ENCODE measurements at regions not wholly inside any gene's neighbourhood (a gene's known extent, or its start where the extent isn't known, plus 50 kb on each side); places are given as distances from the start of the nearest gene placed in this dataset.

DNA sequence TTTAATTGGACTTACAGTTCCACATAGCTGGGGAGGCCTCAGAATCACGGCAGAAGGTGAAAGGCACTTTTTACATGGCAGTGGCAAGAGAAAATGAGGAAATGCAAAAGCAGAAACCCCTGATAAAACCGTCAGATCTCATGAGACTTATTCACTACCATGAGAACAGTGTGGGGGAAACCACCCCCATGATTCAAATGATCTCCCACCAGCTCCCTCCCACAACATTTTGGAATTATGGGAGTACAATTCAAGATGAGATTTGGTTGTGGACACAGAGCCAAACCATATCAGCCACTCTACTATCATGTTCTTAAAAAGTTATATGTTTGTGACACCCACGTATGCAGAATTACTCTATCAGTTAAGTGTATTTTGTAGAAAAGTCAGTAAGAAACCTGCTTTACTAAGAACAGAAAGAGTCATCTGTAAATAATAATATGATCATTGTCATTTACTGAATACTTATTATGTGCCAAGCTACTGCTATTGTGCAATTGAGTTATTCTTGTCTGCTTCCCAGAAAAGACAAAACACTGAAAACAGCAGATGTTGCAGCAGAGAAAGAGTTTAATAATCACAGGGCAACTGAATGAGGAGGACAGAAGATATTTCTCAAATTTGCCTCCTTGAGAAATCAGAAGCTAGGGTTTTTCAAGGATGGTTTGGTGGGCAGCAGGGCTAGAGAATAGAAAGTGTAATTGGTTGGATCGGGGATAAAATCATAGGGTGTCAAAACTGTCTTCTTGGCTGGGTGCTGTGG is 207.7 kb upstream of the FGGY start:
- DNase-seq (ENCODE audit: low spot score): no peak

DNA sequence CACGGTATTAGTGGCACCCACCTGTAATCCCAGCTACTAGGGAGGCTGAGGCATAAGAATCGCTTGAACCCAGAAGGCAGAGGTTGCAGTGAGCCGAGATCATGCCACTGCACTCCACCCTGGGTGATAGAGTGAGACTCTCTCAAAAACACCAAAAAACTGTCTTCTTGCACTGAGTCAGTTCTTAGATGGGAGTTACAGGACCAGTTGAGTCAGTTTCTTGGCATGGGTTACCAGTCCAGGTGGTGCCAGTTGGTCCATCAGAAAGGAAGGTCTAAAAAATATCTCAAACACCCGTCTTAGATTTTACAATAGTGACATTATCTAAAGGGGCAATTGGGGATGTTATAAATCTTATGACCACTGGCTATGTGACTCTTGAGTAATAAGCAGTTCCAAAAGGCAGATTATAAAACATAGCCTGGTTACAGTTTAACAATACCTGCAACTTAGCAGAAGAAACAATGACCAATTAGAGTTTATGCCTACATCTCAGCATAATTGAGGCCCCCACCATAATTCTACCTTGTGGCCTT is 206.9 kb upstream of the FGGY start:
- DNase-seq (ENCODE audit: low spot score): no peak

DNA sequence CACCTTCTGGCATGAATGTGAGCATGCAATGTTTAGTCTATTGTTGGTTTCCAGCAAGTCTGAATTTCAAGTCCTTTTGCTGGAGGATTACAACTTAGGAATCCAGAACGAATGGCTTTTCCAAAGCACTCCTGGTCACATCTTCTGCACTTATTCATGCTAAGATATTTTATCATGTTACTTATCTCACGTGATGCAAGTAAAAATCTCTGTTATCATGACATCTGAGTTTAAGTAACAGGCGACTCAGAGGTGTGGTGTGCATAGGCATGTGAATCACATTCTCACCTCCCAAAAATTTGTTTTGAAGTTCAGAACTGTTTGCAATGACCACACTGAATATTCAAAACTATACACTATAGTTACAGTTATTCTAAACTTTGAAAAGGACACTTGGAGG is 204.8 kb upstream of the FGGY start:
- DNase-seq (ENCODE audit: low spot score): no peak

DNA sequence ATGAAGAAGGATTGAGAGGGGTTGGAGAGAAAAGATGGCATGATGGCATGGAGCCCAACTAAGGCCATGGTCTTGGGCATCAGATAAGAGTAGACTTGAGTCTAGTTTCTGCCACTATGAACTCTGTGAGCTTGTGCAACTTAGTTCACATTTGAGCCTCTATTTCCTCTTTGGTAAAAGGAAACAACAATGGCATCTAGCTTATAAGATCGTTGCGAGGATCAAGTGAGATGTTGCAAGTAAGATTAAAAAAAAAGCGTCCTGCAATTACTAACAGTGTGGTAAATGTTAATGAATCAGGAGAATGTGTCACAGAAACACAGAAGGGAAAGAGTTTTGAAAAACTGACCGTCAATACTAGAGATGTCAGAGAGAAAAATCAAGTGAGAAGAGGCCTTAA is 202.9 kb upstream of the FGGY start:
- DNase-seq (ENCODE audit: low spot score): no peak

DNA sequence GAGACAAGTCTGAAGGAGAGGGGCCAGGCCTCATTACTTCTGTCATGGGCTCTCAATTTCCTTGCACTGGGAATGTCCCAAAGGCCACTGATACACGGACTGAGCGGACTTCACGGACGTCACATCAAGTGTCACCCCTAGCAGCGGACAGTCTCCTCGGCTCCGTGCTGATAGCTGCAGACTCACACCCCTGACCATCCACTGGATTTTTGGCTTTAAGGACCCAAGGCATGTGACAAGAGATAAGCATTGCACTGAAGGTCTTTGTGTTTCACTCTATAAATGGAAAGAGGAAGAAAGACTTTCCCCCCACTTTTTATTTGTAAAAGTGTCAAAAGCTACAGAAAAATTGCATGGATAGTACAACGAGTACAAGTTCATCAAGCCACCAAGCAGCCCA is 200.4 kb upstream of the FGGY start:
- DNase-seq (ENCODE audit: low spot score): no peak

DNA sequence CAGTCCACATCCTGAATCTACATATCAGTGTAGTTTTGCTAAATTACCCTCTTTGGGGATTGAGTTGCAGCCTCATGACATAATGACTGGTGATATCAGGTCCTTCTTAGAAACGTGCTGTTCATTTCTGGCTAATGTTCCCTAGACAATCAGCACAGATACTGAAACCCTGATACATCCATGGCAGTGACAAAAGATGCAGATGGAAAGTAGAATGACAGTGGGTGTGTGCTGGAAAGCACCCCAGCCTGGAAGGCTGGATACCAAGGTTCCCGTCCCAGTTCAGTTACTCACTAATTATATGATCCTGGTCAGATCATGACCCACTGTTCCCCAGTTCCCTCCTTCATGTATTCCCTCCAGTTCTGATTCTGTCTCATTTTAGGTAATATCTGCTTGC is 198.2 kb upstream of the FGGY start:
- DNase-seq (ENCODE audit: low spot score): no peak

DNA sequence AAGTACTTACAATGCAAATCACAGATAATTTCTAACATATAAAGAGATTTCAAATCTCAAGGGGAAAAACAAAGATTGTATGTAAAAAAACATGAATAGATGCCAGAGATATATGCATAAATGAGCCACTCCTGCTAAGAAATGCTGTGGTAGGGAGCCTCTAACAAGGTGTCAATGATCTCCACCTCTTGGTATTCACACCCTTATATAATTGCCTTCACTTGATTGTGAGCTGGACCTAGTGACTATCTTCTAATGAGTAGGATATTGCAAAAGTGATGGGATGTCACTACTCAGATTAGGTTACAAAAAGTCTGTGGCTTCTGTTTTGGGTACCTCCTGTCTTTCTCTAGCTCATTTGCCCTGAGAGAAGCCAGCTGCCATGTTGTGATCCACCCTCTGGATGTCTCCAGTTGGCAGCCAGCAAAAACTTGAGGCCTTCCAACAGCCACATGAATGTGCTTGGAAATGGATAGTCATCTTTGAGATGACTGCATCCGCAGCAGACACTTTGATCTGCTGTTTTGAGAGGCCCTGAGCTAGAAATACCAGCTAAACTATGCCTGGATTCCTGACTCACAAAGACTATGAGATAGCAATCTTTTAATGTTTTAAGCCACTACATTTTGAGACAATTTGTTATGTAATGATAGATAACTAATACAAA is 196.1 kb upstream of the FGGY start:
- no peak for DNase-seq (ENCODE audit: low spot score)

DNA sequence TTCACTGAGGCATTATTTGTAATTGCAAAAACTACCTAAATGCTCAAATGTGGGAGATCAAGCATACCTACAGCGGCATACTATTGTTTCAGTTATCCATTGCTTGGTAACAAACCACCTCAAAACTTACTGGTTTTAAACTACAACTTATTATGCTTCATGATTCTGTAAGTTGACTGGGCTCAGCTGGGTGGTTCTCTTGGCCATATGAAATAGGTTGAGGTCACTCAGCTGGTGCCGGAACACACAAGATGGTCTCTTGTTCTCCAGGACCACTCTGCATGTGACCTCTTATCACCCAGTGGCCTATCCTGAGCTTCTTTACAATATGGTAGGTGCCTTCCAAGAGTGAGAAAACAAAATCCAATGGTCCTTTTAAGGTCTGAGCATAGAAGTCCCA is 195.4 kb upstream of the FGGY start:
- no peak for DNase-seq (ENCODE audit: low spot score)

DNA sequence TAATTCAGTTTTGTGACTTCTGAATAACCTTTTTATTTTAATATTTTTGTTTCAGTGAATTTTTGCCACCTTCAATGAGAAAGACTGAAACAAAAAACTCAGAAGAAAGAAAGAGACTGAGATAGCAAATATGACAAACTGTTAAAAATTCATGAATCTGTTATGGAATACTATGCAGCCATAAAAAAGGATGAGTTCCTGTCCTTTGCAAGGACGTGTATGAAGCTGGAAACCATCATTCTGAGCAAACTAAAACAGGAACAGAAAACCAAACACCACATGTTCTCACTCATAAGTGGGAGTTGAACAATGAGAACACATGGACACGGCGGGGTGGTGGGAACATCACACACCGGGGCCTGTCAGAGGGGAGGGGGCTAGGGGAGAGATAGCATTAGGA is 193.4 kb upstream of the FGGY start:
- DNase-seq (ENCODE audit: low spot score): no peak

DNA sequence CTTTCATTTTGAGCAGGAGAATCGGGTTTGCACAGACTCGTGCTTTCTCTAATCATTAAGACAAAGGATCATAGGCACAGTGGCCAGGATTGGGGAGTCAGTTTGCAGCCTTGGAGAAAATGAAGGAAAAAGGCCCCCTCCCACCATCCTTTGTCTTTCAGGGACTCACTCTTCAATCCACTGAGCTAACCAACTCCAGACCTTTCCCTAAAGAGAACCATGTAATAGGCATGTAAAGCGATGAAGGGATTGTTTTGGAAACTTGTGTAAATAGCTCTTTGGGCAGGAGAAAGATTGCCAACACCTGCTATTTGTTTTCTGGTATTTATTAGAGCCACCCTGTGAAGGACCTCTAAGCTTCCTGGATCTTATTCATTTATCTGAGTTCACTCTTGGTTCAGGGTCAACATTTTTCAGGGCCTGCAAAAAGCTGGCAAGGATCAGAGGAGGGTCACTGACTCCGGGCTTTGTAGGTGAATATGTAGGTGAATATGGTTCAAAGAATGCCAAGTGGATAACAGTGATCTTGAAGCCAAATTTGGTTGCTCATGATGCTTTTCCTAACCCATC is 192.6 kb upstream of the FGGY start:
- no peak for DNase-seq (ENCODE audit: low spot score)

DNA sequence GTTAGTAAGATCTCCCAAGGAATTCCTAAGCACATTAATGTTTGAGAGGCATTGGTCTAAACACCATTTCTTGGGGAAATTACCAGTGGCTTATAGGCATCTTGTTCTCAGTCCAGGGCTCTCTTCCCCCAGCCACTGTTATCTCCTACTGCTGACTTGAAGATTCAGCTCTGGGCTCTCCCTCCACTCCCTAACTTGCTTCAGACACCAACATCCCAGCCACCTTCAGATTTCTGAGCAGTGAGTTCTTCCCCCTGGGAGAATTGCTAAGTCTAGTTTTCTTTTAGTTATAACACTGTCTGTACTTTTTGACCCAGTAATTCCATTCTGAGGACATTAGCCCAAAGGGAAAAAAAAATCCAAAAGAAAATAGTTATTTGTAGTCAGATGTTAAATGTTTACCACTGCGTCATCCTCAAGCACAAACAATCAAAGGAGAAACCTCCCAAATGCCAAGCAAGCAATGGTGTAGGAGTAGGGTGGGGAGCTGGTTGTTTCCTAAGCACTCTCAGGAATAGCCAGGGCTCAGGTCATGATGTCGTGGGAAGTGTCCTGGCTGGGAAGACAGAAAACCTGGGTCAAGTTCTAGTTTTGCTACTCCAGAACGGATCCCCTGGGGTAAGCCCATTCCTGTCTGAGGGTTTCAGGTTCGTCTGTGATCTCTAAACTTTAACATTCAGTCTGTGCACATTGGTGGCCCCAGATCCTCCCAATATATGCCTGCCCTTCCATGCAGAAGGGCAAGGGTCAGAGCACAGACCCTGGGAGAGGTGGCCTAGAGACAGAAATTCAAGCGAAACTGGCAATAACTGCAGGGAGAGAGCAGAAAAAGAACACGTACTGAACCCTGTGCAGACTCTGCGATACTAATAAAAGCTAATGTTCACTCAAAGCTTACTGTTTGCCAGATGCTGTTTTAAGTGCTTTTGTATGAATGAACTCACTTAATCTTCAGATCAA is 191.1 kb upstream of the FGGY start:
- no peak for DNase-seq (ENCODE audit: low spot score)

DNA sequence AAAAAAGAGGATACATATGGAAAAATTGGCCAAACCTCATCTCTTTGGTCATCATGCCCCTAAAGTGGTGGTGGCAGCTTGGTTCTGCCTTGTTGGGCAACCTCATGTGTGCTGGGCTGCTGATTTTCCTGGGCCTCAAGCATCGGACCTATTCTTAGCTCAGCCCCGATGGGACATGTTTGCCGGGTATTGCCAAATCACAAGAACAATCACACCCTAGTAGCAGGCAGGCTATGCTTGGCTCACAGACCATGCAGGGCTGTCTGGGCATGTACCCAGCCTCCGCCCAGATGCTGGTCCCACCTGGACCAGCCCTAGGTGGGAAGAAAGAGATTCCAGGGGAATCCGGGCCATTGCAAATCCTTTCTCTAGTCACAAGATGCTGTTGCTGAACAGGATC is 189.4 kb upstream of the FGGY start:
- no peak for DNase-seq (ENCODE audit: low spot score)

DNA sequence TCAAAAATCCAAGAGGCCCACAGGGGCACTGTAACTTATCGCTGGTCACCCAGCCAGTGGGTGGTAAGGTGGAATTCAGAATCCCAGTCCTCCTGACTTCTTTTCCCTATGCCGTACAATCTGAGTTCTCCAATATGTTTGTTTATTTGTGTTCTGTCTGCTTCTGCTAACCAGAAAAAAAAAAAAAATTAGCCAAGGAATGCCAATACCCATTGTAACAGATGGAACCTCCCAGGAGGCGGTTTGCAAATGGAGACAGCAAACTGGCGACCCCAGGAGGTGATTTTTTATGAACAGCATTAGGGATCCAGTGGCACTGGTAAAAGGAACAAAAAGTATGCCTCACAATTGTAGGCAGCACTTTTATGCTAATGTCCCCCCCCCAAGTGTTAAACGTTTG is 189.0 kb upstream of the FGGY start:
- no peak for DNase-seq (ENCODE audit: low spot score)

DNA sequence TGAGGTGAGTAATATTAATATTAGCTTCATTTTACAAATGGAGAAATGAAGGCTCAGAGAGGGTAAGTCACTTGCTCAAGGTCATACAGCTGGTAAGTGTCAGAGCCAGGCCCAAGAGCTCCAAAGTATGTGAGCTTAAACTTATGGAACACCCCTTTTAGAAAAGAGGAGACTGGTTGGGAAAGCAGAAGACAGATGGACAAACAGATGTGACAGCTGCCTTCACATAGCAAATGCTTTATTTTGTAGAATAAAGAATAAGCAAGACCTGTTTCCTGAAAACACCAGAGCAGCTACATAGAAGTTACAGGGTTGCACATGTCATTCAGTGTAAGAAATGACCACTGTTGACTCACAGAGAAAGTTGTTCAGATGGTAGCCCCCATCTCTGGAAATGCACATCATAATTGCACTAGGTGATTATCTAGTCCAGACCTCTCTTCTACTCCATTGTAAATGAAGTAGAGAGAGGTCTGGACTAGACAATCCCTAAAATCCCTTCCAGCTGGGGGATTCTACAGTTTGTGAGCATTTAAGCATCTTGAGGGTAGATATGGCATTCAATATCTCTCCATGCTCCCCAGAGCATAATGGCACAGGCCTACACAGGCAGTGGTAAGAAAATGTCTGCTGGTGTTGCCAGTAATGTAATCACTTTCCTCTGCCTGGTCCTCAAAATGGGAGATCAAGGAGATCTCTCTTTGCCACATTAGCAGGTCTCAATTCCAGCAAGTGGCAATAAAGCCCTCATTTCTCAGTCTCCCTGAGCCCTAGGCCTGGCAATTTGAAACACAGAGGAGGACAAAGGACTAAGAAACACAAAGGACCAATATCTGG is 188.2 kb upstream of the FGGY start:
- no peak for DNase-seq (ENCODE audit: low spot score)

DNA sequence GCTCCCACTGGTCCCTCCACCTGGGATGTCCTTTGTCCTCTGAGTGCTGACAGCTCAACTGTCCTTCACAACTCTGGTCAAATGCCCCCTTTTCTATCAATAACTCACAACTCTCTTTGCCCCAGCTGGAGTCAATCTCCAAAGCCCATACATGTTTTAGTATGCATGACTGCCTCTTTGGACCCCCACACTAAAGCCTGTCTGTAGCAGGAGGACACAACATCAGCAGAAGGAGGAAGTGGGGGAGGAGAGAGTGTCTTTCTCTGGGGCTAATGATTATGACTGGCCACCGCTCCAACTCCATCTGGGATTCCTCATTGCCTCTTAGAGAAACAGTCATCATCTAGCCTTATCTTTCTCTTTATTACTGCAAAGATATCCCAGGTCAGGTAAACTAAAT is 186.6 kb upstream of the FGGY start:
- DNase-seq (ENCODE audit: low spot score): no peak

DNA sequence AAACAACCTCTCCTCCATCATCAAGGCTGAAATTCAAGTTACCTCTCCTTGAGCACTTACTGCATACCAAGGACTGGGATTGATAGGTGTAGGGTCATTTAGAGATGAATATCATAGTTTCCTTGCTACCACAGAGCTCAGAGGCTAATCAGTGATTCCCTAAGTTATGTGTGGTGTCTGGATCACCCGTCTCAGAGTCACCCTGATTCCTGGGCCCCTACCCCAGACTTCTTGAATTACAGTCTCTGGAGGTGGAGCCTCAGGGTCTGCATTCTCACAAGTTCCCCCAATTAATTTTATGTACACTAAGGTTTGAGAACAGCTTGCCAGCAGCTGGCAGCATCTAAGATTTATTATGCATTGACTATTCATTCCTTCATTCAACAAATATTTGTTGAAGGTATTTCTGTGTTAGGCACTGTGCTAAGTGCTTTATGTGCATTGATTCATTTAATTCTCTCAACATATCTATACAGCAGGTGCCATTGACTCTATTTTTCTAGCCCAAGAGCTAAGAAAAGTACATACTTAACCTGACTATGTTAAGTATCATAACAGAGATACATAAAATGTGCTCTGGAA is 182.9 kb upstream of the FGGY start:
- no peak for DNase-seq (ENCODE audit: low spot score)

DNA sequence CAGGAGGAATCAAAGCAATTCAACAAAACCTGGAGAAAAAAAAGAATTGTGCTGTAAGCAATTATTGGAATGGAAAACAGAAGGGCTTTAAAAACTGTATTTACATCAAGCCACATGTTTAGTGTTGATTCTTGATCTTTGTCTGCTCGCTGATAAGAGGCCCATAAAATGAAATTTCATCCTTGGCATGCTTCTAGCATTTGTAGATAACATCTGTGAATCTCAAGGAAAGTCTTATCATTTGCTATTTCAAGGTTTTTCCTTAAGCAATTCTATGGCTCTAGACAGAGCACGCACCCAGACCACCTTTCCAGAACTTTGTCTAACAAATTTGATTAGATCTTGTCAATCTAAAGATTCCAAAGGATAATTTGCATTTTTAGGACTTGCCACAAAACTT is 181.0 kb upstream of the FGGY start:
- no peak for DNase-seq (ENCODE audit: low spot score)

DNA sequence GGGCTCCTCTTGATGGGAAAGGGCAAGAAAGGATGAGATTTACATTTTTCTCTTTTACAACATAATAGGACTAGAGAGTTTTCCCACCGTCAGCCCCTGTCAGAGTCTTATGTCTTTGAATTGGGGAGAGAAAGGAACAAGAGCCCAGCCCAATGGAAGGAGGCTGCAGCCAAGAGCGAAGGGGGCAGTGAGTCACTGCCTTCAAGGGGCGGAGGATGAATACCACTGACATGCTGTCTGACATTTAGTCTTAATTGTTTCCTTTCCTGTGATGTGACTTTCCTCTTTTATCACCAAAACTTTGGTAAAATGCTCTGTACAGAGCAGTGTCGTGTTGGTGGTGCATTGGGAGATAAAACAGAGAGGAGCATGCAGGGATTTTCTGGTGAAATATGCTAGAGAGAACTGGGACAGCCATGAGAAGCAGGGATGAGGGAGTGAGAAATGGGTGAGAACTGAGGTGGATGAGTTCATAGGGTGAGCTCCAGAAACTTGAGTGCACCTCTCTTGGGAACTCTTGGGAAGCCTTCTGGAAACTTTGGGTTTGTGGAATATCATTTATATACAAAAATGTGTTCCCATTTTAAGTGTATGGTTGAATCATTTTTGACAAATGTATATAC is 179.9 kb upstream of the FGGY start:
- DNase-seq (ENCODE audit: low spot score): peak; percentile 56

DNA sequence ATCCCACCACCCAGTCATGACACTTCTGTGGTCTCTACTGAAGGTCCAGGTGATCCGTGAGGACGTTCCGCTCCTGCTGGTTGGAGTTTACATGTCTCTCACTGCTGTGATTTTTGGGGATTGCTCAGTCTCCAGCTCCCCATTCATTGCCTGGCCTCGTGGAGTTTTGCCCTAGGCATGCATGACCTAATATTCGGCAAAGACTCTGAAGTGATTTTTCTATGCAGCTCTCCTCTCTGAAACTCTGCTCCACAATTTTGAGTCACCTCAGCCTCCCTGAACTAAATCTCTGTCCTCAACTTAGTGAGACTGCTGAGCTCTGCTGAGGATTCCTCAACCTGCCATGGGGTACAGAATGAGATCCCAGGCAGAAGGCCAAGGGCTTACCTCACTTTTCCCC is 174.4 kb upstream of the FGGY start:
- DNase-seq (ENCODE audit: low spot score): no peak

DNA sequence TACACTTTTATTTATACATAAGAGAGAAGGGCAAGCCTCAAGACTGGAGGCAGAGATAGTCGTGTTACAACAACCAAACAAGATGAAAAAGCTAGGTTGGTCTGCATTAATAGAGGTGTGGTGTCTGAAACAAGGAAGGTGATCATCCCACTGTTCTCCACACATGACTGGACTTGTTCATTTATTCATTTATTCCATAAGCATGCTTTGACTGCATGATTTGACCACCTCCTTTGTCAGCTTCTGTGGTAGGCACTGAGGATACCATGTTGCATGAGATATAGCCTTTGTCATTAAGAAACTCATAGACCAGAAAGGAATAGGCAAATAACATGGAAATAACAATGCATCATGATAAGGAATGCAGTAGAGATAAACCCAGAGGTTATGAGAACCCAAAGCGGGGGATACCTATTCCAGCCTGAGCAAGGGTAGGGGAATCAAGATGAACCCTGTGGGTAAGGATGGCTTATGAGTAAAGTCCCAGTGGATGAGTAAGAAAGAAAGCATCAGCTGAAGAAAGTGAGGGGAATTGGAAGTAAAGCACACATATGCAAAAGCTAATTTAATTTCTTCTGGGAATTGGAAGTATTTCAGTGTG is 173.7 kb upstream of the FGGY start:
- no peak for DNase-seq (ENCODE audit: low spot score)
